Activated naive CD8-positive, alpha-beta T cell (primary cell): ENCODE measurements at regions not wholly inside any gene's neighbourhood (a gene's known extent, or its start where the extent isn't known, plus 50 kb on each side); places are given as distances from the start of the nearest gene placed in this dataset.
"Not testable (repeated sequence)": the region's sequence is repeated elsewhere in the genome, so short reads cannot be mapped to it uniquely, and the experiment has no call there.

ENCODE experiments used
- H3K27ac Mint-ChIP-seq: one replicate; pipeline ENCODE4 v1.8.0; 2021; ENCODE audit warnings: mixed read lengths
- H3K27me3 Mint-ChIP-seq: one replicate; pipeline ENCODE4 v1.8.0; 2021; ENCODE audit warnings: mixed read lengths
- H3K36me3 Mint-ChIP-seq: one replicate; pipeline ENCODE4 v1.8.0; 2021; ENCODE audit warnings: mixed read lengths
- H3K4me1 Mint-ChIP-seq: one replicate; pipeline ENCODE4 v1.8.0; 2021; ENCODE audit warnings: low read depth, mixed read lengths
- H3K4me3 Mint-ChIP-seq: one replicate; pipeline ENCODE4 v1.8.0; 2021; ENCODE audit warnings: mild to moderate bottlenecking, mixed read lengths
- H3K9me3 Mint-ChIP-seq: one replicate; pipeline ENCODE4 v1.8.0; 2021; ENCODE audit warnings: low read depth, mixed read lengths

DNA sequence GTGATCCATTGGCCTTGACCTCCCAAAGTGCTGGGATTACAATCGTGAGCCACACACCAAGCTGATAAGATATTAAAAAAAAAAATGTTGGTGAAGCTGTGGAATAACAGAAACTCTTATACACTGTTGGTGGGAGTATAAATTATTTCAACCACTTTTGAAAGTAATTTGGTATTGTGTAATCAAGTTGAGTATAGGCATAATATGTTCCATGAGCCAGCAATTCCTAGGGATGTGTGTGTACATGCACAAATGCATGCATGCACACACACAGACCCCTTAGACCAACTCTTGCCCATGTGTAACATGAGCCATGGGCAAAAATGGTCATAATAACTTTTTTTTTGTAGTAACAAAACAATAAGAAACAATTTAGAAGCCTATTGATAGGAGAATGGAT is 130.2 kb upstream of the ANKRD28 start:
- no peak overlapping the region for H3K4me3 Mint-ChIP-seq
- H3K27ac Mint-ChIP-seq, result no peak overlapping the region
- H3K27me3 Mint-ChIP-seq, result no peaks in the 10 kb centered on the region
- no peaks in the 10 kb centered on the region for H3K36me3 Mint-ChIP-seq
- H3K4me1 Mint-ChIP-seq, result no peaks in the 10 kb centered on the region
- H3K9me3 Mint-ChIP-seq, result no peaks in the 10 kb centered on the region

DNA sequence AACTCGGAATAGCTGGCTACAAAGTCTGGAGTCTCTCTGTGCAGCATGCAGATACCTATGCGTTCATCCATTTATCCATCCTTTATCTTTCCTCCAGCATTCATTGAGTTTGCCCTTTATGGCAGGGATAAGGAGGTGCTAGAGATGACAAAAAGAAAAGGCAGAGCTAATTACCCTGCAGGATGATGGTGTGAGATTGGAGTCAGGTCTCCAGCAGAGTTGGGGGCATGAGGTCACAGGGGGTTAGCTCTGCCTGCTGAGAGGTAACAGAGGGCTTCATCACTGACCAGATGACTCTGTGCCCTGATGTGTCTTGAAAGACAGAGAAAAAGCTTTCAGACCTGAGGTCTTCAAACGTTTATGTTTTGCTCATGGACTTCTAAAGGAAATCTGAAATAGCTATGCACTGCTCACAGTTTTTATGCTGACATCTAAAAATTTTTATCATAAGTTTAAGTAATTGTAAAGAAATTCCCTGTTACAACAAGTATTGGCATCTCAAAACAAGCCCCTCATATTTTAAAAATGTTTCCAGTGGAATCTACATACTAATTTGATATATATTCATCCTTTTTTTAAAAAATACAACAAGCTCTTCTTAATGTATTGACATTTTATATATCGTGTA is 132.3 kb upstream of the ANKRD28 start:
- no peaks in the 10 kb centered on the region for H3K9me3 Mint-ChIP-seq
- no peaks in the 10 kb centered on the region for H3K4me1 Mint-ChIP-seq
- H3K27ac Mint-ChIP-seq, result no peak overlapping the region
- no peaks in the 10 kb centered on the region for H3K36me3 Mint-ChIP-seq
- H3K4me3 Mint-ChIP-seq, result no peak overlapping the region
- no peaks in the 10 kb centered on the region for H3K27me3 Mint-ChIP-seq

DNA sequence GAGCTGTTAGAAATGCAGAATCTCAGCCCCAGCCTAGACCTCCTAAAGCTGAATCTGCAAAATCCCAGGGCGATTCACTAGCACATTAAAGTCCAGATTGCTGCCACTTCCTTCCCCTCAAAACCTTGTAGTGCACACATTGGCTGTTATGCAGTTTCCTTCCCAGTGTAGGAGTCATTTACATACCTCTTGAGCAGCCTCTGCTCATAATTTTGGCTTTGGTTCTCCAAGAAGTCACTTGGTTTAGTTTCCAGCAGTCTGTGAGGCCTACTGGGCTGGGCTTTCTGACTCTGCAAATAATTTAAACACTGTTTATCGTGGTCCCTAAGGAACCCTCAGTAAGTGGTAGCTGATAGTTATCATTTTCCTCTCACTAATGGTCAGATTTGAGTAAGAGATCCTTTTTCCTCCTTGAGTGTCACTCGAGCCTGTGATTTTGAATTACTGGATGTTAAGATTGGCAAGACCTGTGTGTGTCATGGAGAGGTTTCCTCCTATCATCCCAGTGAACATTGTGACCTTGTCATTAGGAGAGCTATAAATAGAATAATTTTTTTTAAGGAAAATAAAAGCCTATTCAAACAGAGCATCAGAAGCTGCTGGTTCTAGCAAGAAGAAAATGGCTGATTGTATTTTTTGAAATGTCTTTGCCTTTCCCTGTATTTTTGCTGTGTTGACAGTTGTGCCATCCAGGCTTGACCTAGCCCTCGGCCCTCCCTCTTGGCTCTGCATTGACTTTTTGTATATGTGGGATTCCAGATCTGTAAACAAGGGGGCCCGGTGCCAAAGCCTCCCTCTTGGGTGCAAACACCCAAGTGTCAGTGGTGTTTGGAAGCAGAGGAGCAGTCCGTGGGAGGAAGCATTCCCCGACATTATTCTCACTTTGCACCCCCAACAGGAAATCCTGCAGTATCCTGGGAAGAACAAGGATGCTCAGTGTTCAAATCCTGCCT is 134.8 kb upstream of the ANKRD28 start:
- Mint-ChIP-seq H3K9me3 (no peaks in the 10 kb centered on the region), H3K4me3 (no peak overlapping the region), H3K27me3 (peaks cover 2% of the 10 kb centered on the region), H3K27ac (no peak overlapping the region), H3K4me1 (no peaks in the 10 kb centered on the region), H3K36me3 (no peaks in the 10 kb centered on the region)

DNA sequence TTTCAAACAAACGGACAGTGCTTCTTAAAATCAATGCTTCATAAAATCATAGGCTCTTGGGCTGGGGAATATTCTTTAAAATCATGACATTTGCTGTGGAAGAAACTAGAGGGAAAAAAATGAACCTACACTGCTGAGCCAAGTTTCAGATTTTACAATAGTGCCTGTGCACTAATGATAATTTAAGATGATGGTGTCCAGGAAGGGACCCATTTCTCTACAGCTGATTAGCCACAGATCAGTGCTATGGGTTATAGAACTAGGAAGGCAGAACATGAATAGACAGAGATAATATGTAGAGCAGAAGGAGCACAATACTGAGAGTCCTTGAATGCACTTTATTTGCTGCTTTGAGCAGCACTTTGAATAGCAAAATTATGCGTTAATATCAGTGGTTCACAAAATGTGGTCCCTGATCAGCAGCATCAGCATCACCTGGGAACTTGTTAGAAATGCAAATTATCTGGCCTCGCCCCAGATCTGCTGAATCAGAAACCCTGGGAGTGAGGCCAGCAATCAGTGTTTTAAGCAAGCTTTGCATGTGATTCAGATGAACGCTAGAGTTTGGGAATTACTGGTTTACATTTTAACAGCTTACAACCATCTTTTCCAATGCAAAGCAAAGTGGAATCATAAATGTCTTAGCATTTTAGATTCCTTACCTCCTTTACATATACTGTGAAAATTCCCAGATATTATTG is 135.8 kb upstream of the ANKRD28 start:
- Mint-ChIP-seq H3K36me3 (peaks cover 2% of the 10 kb centered on the region), H3K27ac (no peak overlapping the region), H3K4me3 (no peak overlapping the region), H3K27me3 (peaks cover 2% of the 10 kb centered on the region), H3K9me3 (no peaks in the 10 kb centered on the region), H3K4me1 (no peaks in the 10 kb centered on the region)

DNA sequence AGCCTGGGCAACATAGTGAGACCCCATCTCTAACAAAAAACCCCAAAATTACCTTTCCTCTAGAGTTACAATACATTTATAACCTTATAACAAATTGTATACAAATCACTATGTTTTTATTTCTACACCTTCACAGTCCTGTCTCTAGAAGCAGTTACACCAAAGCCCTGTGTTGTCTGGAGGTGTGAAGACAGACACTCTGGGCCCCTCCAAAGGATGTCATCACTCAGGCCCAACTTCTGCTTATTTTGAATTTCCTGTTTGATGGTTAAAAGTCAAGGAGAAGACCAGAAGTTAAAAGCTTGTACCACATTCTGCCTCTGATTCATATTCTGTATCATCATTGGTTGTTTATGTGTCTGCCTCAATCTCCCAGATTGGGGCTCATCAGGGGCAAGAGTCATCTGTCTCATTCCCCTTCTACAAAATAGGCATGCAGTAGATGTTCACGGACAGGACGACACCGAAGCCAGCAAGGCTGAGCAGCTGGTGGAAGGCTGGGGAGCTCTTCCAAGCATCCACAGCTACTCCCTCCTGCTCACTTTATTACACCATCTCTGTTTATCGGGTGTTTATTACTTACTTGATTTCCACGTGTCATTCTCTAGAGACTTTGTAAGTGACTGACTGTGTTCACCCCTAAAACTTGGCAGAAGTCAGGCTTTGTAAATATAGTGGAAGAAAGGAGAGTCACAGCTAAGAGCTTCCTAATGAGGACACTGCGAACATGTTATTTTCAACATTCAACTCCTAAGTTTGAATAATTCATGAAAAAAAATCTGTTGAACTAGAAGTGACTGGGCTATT is 136.8 kb upstream of the ANKRD28 start:
- H3K36me3 Mint-ChIP-seq, result peaks cover 2% of the 10 kb centered on the region
- no peak overlapping the region for H3K27ac Mint-ChIP-seq

DNA sequence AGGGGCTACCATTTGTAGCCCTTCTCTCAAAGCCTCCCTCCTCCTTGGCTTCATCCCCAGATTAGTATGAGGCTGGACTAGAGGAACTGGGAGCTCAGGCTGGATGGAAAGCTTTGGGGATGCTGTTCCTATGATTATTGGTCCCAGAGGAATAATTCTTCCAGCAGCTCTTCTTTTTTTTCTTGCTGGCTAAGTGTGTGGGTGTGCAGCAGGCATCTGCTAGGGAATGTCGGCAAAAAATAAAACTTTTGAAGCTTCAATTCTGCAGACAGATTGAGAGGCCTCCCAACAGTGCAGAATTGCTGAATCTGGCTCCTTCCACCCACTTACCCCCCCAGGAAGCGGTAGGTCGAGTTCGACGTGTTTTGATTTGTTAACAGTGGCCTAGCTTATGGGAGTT is 138.5 kb upstream of the ANKRD28 start:
- Mint-ChIP-seq H3K9me3 (no peaks in the 10 kb centered on the region), H3K4me1 (no peaks in the 10 kb centered on the region), H3K27me3 (peaks cover 2% of the 10 kb centered on the region), H3K4me3 (no peak overlapping the region), H3K36me3 (peaks cover 6% of the 10 kb centered on the region), H3K27ac (no peak overlapping the region)

More for the DNA sequence above, 136.8 kb upstream of the ANKRD28 start:
- no peaks in the 10 kb centered on the region for H3K4me1 Mint-ChIP-seq
- peaks cover 2% of the 10 kb centered on the region for H3K27me3 Mint-ChIP-seq
- H3K9me3 Mint-ChIP-seq, result no peaks in the 10 kb centered on the region
- no peak overlapping the region for H3K4me3 Mint-ChIP-seq

DNA sequence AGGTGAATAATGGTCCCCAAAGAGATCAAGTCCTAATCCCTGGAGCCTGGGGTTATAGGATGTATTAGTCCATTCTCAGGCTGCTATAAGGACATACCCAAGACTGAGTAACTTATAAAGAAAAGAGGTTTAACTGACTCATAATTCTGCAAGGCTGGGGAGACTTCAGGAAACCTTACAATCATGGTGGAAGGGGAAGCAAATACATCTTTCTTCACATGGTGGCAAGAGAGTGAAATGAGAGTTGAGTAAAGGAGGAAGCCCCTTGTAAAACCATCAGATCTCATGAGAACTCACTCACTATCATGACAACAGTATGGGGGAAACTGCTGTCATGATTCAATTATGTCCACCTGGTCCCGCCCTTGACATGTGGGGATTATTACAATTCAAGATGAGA is 142.9 kb upstream of the ANKRD28 start:
- H3K27ac Mint-ChIP-seq, result no peak overlapping the region
- H3K4me3 Mint-ChIP-seq, result no peak overlapping the region
- H3K4me1 Mint-ChIP-seq, result peaks cover 4% of the 10 kb centered on the region
- peaks cover 4% of the 10 kb centered on the region for H3K9me3 Mint-ChIP-seq
- H3K27me3 Mint-ChIP-seq, result peaks cover 2% of the 10 kb centered on the region
- H3K36me3 Mint-ChIP-seq, result peaks cover 8% of the 10 kb centered on the region

DNA sequence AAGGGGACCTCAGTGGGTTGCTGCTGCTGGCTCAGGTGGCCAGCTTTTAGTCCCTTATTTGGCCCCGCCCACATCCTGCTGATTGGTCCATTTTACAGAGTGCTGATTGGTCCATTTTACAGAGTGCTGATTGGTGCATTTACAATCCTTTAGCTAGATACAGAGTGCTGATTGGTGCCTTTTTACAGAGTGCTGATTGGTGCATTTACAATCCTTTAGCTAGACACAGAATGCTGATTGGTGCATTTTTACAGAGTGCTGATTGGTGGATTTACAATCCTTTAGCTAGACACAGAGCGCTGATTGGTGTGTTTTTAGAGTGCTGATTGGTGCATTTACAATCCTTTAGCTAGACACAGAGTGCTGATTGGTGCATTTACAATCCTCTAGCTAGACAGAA is 143.7 kb upstream of the ANKRD28 start:
- H3K27me3 Mint-ChIP-seq, H3K27ac Mint-ChIP-seq, H3K9me3 Mint-ChIP-seq, H3K4me1 Mint-ChIP-seq, H3K4me3 Mint-ChIP-seq, H3K36me3 Mint-ChIP-seq: not testable (repeated sequence)

DNA sequence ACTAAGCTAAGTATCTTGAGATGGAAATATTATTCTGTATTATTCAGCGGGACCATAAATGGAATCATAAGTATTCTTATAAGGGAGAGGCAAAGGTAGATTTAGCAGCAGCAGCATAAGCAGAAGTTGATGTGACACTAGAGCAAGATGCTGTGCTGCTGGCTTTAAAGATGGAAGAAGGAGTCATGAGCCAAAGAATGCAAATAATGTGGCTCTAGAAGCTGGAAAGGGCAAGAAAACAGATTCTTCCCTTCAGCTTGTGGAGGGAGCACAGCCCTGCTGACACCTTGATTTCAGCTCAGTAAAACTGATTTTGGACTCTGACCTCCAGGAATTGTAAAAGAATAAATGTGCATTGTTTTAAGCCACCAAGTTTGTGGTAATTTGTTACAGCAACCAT is 144.2 kb upstream of the ANKRD28 start:
- peaks cover 8% of the 10 kb centered on the region for H3K36me3 Mint-ChIP-seq
- peaks cover 4% of the 10 kb centered on the region for H3K9me3 Mint-ChIP-seq
- no peak overlapping the region for H3K4me3 Mint-ChIP-seq
- no peaks in the 10 kb centered on the region for H3K27me3 Mint-ChIP-seq
- H3K4me1 Mint-ChIP-seq, result peaks cover 5% of the 10 kb centered on the region
- H3K27ac Mint-ChIP-seq, result no peak overlapping the region

DNA sequence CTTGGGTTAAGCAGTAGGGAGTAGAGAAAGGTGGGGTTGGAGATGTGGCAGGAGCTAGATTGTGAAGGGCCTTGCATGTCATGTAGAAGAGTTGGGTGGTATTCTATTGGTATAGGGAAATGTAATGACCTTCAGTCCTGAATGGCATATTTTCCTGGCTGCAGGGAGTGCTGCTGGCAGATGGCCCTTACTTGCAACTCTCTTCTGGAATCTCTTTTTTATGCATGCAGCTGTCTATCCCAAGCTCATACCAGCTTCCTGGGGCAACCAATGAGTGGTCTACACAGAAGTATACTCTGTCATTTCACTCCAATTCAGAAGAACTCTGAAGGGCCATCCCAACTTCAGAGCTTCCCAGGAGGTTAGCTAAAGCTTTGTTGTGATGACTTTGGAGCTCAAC is 144.7 kb upstream of the ANKRD28 start:
- H3K4me3 Mint-ChIP-seq, result no peak overlapping the region
- peaks cover 4% of the 10 kb centered on the region for H3K9me3 Mint-ChIP-seq
- no peaks in the 10 kb centered on the region for H3K27me3 Mint-ChIP-seq
- no peak overlapping the region for H3K27ac Mint-ChIP-seq
- peaks cover 5% of the 10 kb centered on the region for H3K4me1 Mint-ChIP-seq
- H3K36me3 Mint-ChIP-seq, result peaks cover 8% of the 10 kb centered on the region

DNA sequence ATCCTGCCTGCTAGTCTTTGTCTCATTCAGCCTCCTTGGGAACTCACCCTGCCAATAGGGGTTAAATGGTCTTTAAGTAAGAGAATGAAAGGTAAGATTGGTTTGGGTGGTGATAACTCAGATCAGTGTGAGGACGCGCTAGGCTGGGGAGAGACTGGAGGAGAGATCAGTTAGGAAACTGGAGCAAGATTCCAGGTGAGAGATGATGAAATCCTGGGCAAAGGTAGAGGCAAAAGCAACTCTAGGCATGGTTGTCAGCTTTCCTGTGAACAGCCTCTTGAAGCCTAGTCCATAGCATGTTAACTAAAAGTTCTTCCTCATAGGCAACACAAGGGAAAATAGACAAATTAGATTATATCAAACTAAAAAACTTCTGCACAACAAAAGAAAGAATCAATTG is 145.2 kb upstream of the ANKRD28 start:
- Mint-ChIP-seq H3K9me3 (peaks cover 4% of the 10 kb centered on the region), H3K36me3 (peaks cover 8% of the 10 kb centered on the region), H3K27ac (no peak overlapping the region), H3K4me3 (no peak overlapping the region), H3K27me3 (no peaks in the 10 kb centered on the region), H3K4me1 (peaks cover 5% of the 10 kb centered on the region)

DNA sequence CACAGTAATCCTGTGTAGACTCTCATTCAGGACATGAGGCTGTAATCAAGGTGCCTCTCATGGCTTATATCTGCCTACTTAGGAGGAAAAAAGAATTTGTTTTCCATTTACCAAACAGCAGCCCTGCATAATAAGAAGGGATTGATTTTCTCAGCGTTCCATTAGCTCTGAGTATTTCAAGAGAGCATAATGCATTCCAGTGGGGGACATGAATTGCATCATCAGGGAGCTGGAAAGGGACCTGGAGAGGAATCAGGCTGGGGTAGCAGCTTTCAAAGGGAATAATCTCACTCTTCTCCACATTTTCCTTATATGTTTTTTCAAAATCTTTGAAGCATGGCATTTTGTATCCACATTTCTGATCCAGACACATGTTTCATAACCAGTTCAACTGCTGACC is 150.6 kb upstream of the ANKRD28 start:
- Mint-ChIP-seq H3K4me1 (peaks cover 5% of the 10 kb centered on the region), H3K27ac (no peak overlapping the region), H3K4me3 (no peak overlapping the region), H3K36me3 (peaks cover 2% of the 10 kb centered on the region), H3K27me3 (no peaks in the 10 kb centered on the region), H3K9me3 (peaks cover 4% of the 10 kb centered on the region)

DNA sequence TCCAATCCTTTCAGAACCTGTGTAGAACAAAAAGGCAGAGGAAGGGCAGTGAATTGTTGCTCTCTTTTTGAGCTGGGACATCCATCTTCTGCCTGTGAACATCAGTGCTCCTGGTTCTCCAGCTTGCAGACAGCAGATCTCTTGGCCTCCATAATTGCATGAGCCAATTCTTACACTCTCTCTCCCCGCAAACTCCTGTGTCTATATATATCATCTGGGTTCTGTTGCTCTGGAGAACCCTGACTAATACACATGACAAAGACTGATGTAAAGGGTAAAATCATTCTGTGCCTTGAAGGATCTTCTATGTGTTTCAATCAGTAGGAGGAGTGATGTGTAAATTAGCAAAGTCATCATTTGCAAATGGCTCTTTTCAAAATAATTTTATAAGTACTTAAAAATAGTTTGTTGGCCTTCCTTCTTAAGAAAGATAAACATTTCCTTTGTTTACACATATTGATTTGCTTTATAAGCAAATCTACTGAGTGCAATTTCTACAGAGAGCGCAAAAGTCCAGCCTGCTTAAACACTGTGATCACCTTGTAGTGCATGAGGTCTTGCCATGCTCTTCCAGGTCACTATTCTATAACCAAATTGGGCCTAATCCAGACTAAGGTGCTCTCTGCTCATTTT is 154.9 kb upstream of the ANKRD28 start:
- Mint-ChIP-seq H3K9me3 (no peaks in the 10 kb centered on the region), H3K4me3 (no peak overlapping the region), H3K27ac (no peak overlapping the region), H3K36me3 (peaks cover 2% of the 10 kb centered on the region), H3K4me1 (no peaks in the 10 kb centered on the region), H3K27me3 (peaks cover 2% of the 10 kb centered on the region)

DNA sequence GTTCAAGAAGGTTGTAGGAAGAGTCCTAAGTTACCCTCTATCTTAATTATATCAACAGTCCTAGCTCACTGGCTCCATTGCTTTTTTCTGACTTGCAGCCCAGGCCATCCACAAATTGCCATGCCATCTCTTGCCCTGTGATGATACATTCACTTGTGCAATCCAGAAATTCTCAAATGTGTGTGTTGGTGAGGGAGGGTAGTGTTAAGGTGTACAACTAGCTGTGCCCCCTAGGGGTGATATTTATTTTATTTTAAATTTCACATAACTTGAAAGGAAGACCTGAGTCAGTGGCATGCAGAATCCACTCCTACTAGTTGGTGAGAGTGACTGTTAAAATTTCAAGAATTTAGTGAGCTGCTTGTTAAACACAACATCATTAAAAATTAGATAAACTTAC is 156.1 kb upstream of the ANKRD28 start:
- Mint-ChIP-seq H3K4me3 (no peak overlapping the region), H3K36me3 (peaks cover 2% of the 10 kb centered on the region), H3K4me1 (no peaks in the 10 kb centered on the region), H3K27me3 (peaks cover 2% of the 10 kb centered on the region), H3K9me3 (no peaks in the 10 kb centered on the region), H3K27ac (no peak overlapping the region)
